ENCODE measurements at regions not wholly inside any gene's neighbourhood (a gene's known extent, or its start where the extent isn't known, plus 50 kb on each side); places are given as distances from the start of the nearest gene placed in this dataset.

DNA sequence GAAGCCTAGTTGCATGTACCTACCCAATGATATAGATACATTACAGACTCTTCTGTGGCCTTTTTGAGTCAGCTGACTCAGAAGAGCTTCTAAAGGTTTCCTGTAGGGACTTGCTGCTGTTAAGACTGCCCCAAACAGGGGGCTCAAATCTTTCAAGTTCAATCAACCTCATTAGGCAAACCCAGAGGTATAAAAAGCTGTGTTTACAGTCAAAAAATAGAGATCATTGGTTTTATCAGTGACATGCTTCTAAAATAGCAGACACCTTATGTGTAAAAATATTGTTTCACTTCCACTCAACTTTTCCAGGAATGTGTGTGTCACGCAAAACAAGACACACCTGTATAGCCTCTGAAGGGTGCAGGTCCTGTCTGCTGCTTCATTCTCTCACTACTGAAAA lies 624.3 kb upstream of the FANCL start:
- H3K4me3 ChIP-seq = no peak overlapping the region
- no peaks in the 10 kb centered on the region for H3K4me1 ChIP-seq
- H3K36me3 ChIP-seq = no peaks in the 10 kb centered on the region
- ATAC-seq (no peak), DNase-seq (no peak)
- intact Hi-C loops (cut with DNase I) = no loop called here
- TF ChIP-seq, protein P1, sequence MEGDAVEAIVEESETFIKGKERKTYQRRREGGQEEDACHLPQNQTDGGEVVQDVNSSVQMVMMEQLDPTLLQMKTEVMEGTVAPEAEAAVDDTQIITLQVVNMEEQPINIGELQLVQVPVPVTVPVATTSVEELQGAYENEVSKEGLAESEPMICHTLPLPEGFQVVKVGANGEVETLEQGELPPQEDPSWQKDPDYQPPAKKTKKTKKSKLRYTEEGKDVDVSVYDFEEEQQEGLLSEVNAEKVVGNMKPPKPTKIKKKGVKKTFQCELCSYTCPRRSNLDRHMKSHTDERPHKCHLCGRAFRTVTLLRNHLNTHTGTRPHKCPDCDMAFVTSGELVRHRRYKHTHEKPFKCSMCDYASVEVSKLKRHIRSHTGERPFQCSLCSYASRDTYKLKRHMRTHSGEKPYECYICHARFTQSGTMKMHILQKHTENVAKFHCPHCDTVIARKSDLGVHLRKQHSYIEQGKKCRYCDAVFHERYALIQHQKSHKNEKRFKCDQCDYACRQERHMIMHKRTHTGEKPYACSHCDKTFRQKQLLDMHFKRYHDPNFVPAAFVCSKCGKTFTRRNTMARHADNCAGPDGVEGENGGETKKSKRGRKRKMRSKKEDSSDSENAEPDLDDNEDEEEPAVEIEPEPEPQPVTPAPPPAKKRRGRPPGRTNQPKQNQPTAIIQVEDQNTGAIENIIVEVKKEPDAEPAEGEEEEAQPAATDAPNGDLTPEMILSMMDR (IDR thresholded peaks at IDR 0.05) = no peak
- no peaks in the 10 kb centered on the region for H3K9me3 ChIP-seq
- no peak overlapping the region for H3K27ac ChIP-seq
- H3K27me3 ChIP-seq (ENCODE audit: low read depth) = no peaks in the 10 kb centered on the region

DNA sequence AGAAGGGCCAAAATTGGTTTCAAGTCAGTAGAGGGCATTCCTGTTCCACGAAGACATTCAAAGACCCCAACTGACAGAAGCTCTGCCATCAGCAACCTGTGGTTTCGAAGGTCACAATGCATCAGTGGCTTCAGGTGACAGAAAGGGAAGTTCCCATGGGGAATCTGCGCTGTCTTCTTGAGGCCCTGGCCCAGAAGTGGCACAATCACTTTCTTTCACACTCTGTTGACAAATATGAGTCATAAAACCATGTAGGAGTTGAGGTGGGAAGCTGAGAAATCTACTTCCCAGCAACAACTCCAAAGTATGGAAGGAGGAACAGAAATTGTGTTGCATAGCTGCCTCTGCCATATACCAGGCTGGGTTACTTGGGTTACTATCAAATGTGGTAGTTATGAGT lies 621.1 kb upstream of the FANCL start:
- no peaks in the 10 kb centered on the region for H3K27me3 ChIP-seq (ENCODE audit: low read depth)
- no peaks in the 10 kb centered on the region for H3K36me3 ChIP-seq
- intact Hi-C loops (cut with DNase I) = no loop called here
- TF ChIP-seq, protein P1 (IDR thresholded peaks at IDR 0.05) = no peak
- H3K9me3 ChIP-seq = peaks cover 6% of the 10 kb centered on the region
- no peak overlapping the region for H3K4me3 ChIP-seq
- DNase-seq (no peak), ATAC-seq (no peak)
- no peaks in the 10 kb centered on the region for H3K4me1 ChIP-seq
- H3K27ac ChIP-seq = no peak overlapping the region

DNA sequence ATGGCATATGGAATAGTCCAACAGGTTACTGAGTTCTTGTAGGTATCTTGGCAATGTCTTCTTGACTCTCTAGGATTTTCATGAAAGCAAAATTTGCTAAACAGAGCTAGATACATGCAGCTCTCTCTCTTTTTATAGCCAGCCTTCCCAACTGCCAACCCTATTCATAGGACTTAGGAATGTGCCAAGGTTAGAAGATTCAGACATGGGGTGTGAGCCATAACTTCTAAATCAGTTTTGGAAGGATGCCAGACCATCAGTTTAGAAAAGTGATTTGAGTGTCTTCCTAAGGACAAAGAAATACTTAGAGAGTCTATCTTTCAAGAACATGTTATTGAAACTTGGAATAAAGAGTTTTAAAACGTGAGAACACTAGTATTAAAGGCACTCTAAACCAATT lies 619.5 kb upstream of the FANCL start:
- H3K36me3 ChIP-seq = no peaks in the 10 kb centered on the region
- no peaks in the 10 kb centered on the region for H3K4me1 ChIP-seq
- no peak overlapping the region for H3K27ac ChIP-seq
- intact Hi-C loops (cut with DNase I) = no loop called here
- DNase-seq (no peak), ATAC-seq (no peak)
- no peak overlapping the region for H3K4me3 ChIP-seq
- H3K9me3 ChIP-seq = peaks cover 6% of the 10 kb centered on the region
- TF ChIP-seq, protein P1 (IDR thresholded peaks at IDR 0.05) = no peak
- no peaks in the 10 kb centered on the region for H3K27me3 ChIP-seq (ENCODE audit: low read depth)

DNA sequence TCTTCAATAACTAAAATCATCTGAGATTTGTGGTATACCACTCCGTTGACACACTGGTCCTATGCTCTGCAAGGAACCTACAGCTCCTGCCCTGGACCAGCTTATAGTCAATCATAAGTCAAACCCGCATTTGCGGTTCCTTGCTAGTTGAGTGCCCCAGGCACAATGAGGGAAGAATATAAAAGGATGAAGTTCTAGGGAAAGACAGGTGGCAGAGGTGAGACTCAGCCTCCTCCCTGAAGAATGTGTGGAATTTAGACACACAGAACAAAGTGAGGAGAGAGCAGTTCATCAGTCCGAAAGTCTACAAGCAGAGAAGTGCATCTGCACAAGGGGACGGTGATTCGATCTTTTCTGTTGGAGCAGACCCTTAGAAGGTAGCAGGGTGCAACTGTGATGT lies 615.0 kb upstream of the FANCL start:
- no peaks in the 10 kb centered on the region for H3K4me1 ChIP-seq
- intact Hi-C loops (cut with DNase I) = no loop called here

DNA sequence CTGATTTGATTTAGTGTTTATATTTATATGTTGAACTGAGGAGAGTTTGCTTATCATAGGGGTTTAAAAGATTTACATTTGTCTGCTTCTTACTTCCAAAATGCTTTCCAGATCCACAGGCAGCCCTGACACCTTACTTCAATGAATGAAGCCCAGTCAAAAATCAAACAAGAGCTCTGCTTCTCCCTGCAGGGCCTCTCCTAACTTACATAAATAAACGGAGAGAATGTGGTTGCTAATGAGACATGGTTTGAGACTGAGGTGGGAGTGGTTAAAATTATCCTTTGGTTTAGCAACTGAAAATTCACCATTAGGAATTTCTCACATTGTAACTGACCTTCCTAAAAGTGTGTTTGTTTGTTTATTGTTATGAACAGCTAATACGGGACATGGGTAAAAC lies 612.3 kb upstream of the FANCL start:
- ATAC-seq (no peak), DNase-seq (no peak)
- no peaks in the 10 kb centered on the region for H3K27me3 ChIP-seq (ENCODE audit: low read depth)
- H3K4me1 ChIP-seq = no peaks in the 10 kb centered on the region
- H3K27ac ChIP-seq = no peak overlapping the region
- H3K9me3 ChIP-seq = peaks cover 6% of the 10 kb centered on the region
- no peaks in the 10 kb centered on the region for H3K36me3 ChIP-seq
- intact Hi-C loops (cut with DNase I) = no loop called here
- H3K4me3 ChIP-seq = no peak overlapping the region
- TF ChIP-seq, protein P1 (IDR thresholded peaks at IDR 0.05) = no peak

More for the DNA sequence above, 615.0 kb upstream of the FANCL start:
- Histone ChIP-seq H3K27me3 (ENCODE audit: low read depth) (no peaks in the 10 kb centered on the region), H3K36me3 (no peaks in the 10 kb centered on the region), H3K4me3 (no peak overlapping the region), H3K27ac (no peak overlapping the region), H3K9me3 (peaks cover 6% of the 10 kb centered on the region)
- TF ChIP-seq, protein P1 (IDR thresholded peaks at IDR 0.05) = no peak
- no peak for DNase-seq
- ATAC-seq = no peak

DNA sequence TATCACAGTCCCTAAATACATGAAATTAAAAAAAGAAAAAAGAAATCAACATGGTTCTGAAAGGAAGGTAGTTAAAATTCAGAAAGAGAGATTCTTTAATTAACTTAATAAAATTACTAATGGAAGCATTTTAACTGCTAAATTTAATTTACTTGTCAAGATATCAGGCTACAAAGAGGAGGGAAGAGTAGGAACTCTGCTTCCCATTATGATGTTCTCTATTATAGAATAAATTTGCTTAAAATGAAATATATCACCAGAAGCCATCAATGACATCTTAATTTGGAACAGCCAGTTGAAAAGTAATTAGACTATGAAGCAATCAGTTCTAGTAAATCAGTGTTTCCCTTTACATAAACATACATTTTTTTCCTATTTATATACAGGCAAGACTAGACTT lies 611.8 kb upstream of the FANCL start:
- DNase-seq = no peak
- H3K4me3 ChIP-seq = no peak overlapping the region
- no peaks in the 10 kb centered on the region for H3K4me1 ChIP-seq
- no peaks in the 10 kb centered on the region for H3K36me3 ChIP-seq
- intact Hi-C loops (cut with DNase I) = no loop called here
- no peak overlapping the region for H3K27ac ChIP-seq
- no peak for ATAC-seq
- H3K27me3 ChIP-seq (ENCODE audit: low read depth) = no peaks in the 10 kb centered on the region
- peaks cover 5% of the 10 kb centered on the region for H3K9me3 ChIP-seq
- TF ChIP-seq, protein P1 (IDR thresholded peaks at IDR 0.05) = no peak
